ENCODE measurements at regions not wholly inside any gene's neighbourhood (a gene's known extent, or its start where the extent isn't known, plus 50 kb on each side); places are given as distances from the start of the nearest gene placed in this dataset.

GRCh38 chr7:4444106-4444505 lies 238.0 kb upstream of the FOXK1 start:
- intact Hi-C loops (cut with DNase I, micrococcal nuclease) = no loop called here
- Histone ChIP-seq H3K27ac (ENCODE audit: low read depth in 1 of 2, low read length in 2 of 2) (no peak overlapping the region), H3K27me3 (ENCODE audit: control insufficient read depth in 1 of 2, insufficient read depth in 2 of 2, low read length in 2 of 2) (no peaks in the 10 kb centered on the region), H3K4me3 (ENCODE audit: low read length) (no peak overlapping the region), H3K4me1 (ENCODE audit: insufficient read depth, low read length) (no peaks in the 10 kb centered on the region), H3K9me3 (ENCODE audit: control insufficient read depth in 1 of 2, insufficient read depth in 1 of 2, low read length in 2 of 2) (peaks cover 0 to 3% of the 10 kb centered on the region in 2 experiments), H3K36me3 (ENCODE audit: insufficient read depth, low read length) (no peaks in the 10 kb centered on the region)
- Mint-ChIP-seq H3K9me3 (no peaks in the 10 kb centered on the region), H3K36me3 (ENCODE audit: low read depth) (no peaks in the 10 kb centered on the region), H3K4me1 (ENCODE audit: low read depth) (no peaks in the 10 kb centered on the region), H3K27ac (no peak overlapping the region), H3K4me3 (no peak overlapping the region), H3K27me3 (peaks cover 25% of the 10 kb centered on the region)
- TF ChIP-seq CTCF (IDR thresholded peaks at IDR 0.05) = no peak
- ATAC-seq (ENCODE audit: poor library complexity) (no peak), DNase-seq (no peak)
- ChIA-PET CTCF (no interaction called here), POLR2A (no interaction called here)

- no peak overlapping the region for H3K27ac ChIP-seq (ENCODE audit: low read depth in 1 of 2, low read length in 2 of 2)
- Mint-ChIP-seq H3K27me3 (peaks cover 21% of the 10 kb centered on the region), H3K9me3 (no peaks in the 10 kb centered on the region), H3K27ac (no peak overlapping the region), H3K4me3 (no peak overlapping the region), H3K36me3 (ENCODE audit: low read depth) (no peaks in the 10 kb centered on the region), H3K4me1 (ENCODE audit: low read depth) (no peaks in the 10 kb centered on the region)
- CTCF ChIA-PET = no interaction called here
- intact Hi-C loops (cut with DNase I, micrococcal nuclease) = no loop called here
- peaks cover 0 to 15% of the 10 kb centered on the region in 2 experiments for H3K9me3 ChIP-seq (ENCODE audit: control insufficient read depth in 1 of 2, insufficient read depth in 1 of 2, low read length in 2 of 2)
- no peaks in the 10 kb centered on the region for H3K36me3 ChIP-seq (ENCODE audit: insufficient read depth, low read length)
- TF ChIP-seq CTCF (IDR thresholded peaks at IDR 0.05) = no peak
- DNase-seq = no peak
- no peaks in the 10 kb centered on the region for H3K27me3 ChIP-seq (ENCODE audit: control insufficient read depth in 1 of 2, insufficient read depth in 2 of 2, low read length in 2 of 2)
- H3K4me3 ChIP-seq (ENCODE audit: low read length) = no peak overlapping the region
- no peak for ATAC-seq (ENCODE audit: poor library complexity)
- POLR2A ChIA-PET = no interaction called here
- H3K4me1 ChIP-seq (ENCODE audit: insufficient read depth, low read length) = no peaks in the 10 kb centered on the region
Measured at GRCh38 chr7:4445777-4446176, 236.3 kb upstream of the FOXK1 start.

GRCh38 chr7:4449263-4449662 lies 232.8 kb upstream of the FOXK1 start:
- TF ChIP-seq CTCF (IDR thresholded peaks at IDR 0.05) = no peak
- intact Hi-C loops (cut with DNase I, micrococcal nuclease) = no loop called here
- H3K4me3 ChIP-seq (ENCODE audit: low read length) = no peak overlapping the region
- Mint-ChIP-seq H3K4me3 (no peak overlapping the region), H3K27ac (no peak overlapping the region), H3K9me3 (no peaks in the 10 kb centered on the region), H3K36me3 (ENCODE audit: low read depth) (no peaks in the 10 kb centered on the region), H3K27me3 (peaks cover 12% of the 10 kb centered on the region), H3K4me1 (ENCODE audit: low read depth) (no peaks in the 10 kb centered on the region)
- H3K9me3 ChIP-seq (ENCODE audit: control insufficient read depth in 1 of 2, insufficient read depth in 1 of 2, low read length in 2 of 2) = peaks cover 0 to 15% of the 10 kb centered on the region in 2 experiments
- no peak for ATAC-seq (ENCODE audit: poor library complexity)
- no peak for DNase-seq
- ChIA-PET POLR2A (no interaction called here), CTCF (no interaction called here)
- H3K27me3 ChIP-seq (ENCODE audit: control insufficient read depth in 1 of 2, insufficient read depth in 2 of 2, low read length in 2 of 2) = no peaks in the 10 kb centered on the region
- H3K27ac ChIP-seq (ENCODE audit: low read depth in 1 of 2, low read length in 2 of 2) = no peak overlapping the region
- no peaks in the 10 kb centered on the region for H3K4me1 ChIP-seq (ENCODE audit: insufficient read depth, low read length)
- no peaks in the 10 kb centered on the region for H3K36me3 ChIP-seq (ENCODE audit: insufficient read depth, low read length)

Data from CD4-positive, alpha-beta T cell (primary cell).